ENCODE measurements at regions not wholly inside any gene's neighbourhood (a gene's known extent, or its start where the extent isn't known, plus 50 kb on each side); places are given as distances from the start of the nearest gene placed in this dataset.

DNA sequence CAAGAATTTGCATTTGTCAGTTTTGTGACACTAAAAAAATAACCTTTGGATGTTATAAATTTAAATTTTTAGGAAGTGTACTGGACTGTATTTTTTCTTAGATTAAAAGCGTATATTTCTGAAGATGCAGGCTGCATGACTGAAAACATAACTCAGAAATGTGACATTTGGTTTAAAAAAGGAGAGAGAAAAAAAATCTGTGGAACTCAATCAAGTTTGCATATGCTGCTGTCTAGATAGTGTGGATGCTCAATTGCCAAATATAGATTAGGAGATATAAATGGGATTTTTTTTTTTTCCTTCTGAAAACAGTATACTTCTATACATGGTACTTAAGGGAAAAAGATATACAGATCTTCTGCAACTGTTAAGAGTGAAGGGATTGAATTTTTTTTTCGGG, 402.3 kb downstream of the TAF11L14 start:
- no peak for TF ChIP-seq PPARA (CRISPR knock-in tag; IDR thresholded peaks at IDR 0.05; ENCODE audit: borderline replicate concordance)
- no peak for TF ChIP-seq ARNTL (CRISPR knock-in tag; IDR thresholded peaks at IDR 0.05; ENCODE audit: borderline replicate concordance, low read depth)
- no peak for TF ChIP-seq RARB (CRISPR knock-in tag; IDR thresholded peaks at IDR 0.05)
- TF ChIP-seq CREB5 (CRISPR knock-in tag; IDR thresholded peaks at IDR 0.05; ENCODE audit: low read depth), result no peak
- no peak for TF ChIP-seq CSDC2 (CRISPR knock-in tag; IDR thresholded peaks at IDR 0.05)
- TF ChIP-seq ZFP3 (CRISPR knock-in tag; IDR thresholded peaks at IDR 0.05), result no peak
- TF ChIP-seq SNAI2 (CRISPR knock-in tag; IDR thresholded peaks at IDR 0.05), result no peak
- no peak for TF ChIP-seq ISL1 (CRISPR knock-in tag; IDR thresholded peaks at IDR 0.05)
- TF ChIP-seq, protein P1, sequence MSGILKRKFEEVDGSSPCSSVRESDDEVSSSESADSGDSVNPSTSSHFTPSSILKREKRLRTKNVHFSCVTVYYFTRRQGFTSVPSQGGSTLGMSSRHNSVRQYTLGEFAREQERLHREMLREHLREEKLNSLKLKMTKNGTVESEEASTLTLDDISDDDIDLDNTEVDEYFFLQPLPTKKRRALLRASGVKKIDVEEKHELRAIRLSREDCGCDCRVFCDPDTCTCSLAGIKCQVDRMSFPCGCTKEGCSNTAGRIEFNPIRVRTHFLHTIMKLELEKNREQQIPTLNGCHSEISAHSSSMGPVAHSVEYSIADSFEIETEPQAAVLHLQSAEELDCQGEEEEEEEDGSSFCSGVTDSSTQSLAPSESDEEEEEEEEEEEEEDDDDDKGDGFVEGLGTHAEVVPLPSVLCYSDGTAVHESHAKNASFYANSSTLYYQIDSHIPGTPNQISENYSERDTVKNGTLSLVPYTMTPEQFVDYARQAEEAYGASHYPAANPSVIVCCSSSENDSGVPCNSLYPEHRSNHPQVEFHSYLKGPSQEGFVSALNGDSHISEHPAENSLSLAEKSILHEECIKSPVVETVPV (CRISPR knock-in tag; IDR thresholded peaks at IDR 0.05), result no peak
- TF ChIP-seq ZC3H10 (CRISPR knock-in tag; IDR thresholded peaks at IDR 0.05), result no peak
- no peak for TF ChIP-seq ZFP30 (CRISPR knock-in tag; IDR thresholded peaks at IDR 0.05)
- TF ChIP-seq PATZ1 (CRISPR knock-in tag; IDR thresholded peaks at IDR 0.05; ENCODE audit: borderline replicate concordance), result no peak
